D341Med (cell line): ENCODE measurements at regions not wholly inside any gene's neighbourhood (a gene's known extent, or its start where the extent isn't known, plus 50 kb on each side); places are given as distances from the start of the nearest gene placed in this dataset.
"Not testable (repeated sequence)": the region's sequence is repeated elsewhere in the genome, so short reads cannot be mapped to it uniquely, and the experiment has no call there.

Experiments
- DNase-seq: peaks from one replicate; pipeline ENCODE4 v3.0.0; 2012; ENCODE audit warnings: low spot score

- no peak for DNase-seq
Measured at GRCh38 chr2:35803126-35803525, 552.5 kb upstream of the CRIM1 start.

- DNase-seq: no peak
Measured at GRCh38 chr2:35794796-35795450, 560.7 kb upstream of the CRIM1 start.

GRCh38 chr2:35790292-35790691 lies 565.3 kb upstream of the CRIM1 start:
- DNase-seq: no peak

GRCh38 chr2:35788543-35788942 lies 567.0 kb upstream of the CRIM1 start:
- no peak for DNase-seq

- no peak for DNase-seq
Measured at GRCh38 chr2:35787302-35788031, 568.1 kb upstream of the CRIM1 start.

- DNase-seq: no peak
Measured at GRCh38 chr2:35785564-35785963, 570.0 kb upstream of the CRIM1 start.

GRCh38 chr2:35784777-35785176 lies 570.8 kb upstream of the CRIM1 start:
- DNase-seq: no peak

GRCh38 chr2:35783723-35784122 lies 571.9 kb upstream of the CRIM1 start:
- DNase-seq: no peak

GRCh38 chr2:35741556-35741955 lies 614.0 kb upstream of the CRIM1 start:
- no peak for DNase-seq

- no peak for DNase-seq
Measured at GRCh38 chr2:35731674-35732073, 623.9 kb upstream of the CRIM1 start.

- no peak for DNase-seq
Measured at GRCh38 chr2:35714883-35715282, 640.7 kb upstream of the CRIM1 start.

- DNase-seq: no peak
Measured at GRCh38 chr2:35708411-35708923, 647.1 kb upstream of the CRIM1 start.

GRCh38 chr2:35688309-35688708 lies 667.3 kb upstream of the CRIM1 start:
- no peak for DNase-seq

GRCh38 chr2:35651688-35652323 lies 703.8 kb upstream of the CRIM1 start:
- no peak for DNase-seq

GRCh38 chr2:35614640-35615039 lies 740.9 kb upstream of the CRIM1 start:
- DNase-seq: no peak

- no peak for DNase-seq
Measured at GRCh38 chr2:35606394-35606793, 749.2 kb upstream of the CRIM1 start.

- no peak for DNase-seq
Measured at GRCh38 chr2:35598310-35598709, 757.3 kb upstream of the CRIM1 start.

GRCh38 chr2:35591886-35592285 lies 763.7 kb upstream of the CRIM1 start:
- DNase-seq: no peak

- no peak for DNase-seq
Measured at GRCh38 chr2:35585972-35586371, 769.6 kb upstream of the CRIM1 start.

- DNase-seq: no peak
Measured at GRCh38 chr2:35582637-35583036, 772.9 kb upstream of the CRIM1 start.

GRCh38 chr2:35580956-35581355 lies 774.6 kb upstream of the CRIM1 start:
- DNase-seq: no peak

- not testable (repeated sequence) for DNase-seq
Measured at GRCh38 chr2:35568574-35568973, 787.0 kb upstream of the CRIM1 start.

- DNase-seq: no peak
Measured at GRCh38 chr2:35562488-35562887, 793.1 kb upstream of the CRIM1 start.
